ENCODE measurements at regions not wholly inside any gene's neighbourhood (a gene's known extent, or its start where the extent isn't known, plus 50 kb on each side); places are given as distances from the start of the nearest gene placed in this dataset.

DNA sequence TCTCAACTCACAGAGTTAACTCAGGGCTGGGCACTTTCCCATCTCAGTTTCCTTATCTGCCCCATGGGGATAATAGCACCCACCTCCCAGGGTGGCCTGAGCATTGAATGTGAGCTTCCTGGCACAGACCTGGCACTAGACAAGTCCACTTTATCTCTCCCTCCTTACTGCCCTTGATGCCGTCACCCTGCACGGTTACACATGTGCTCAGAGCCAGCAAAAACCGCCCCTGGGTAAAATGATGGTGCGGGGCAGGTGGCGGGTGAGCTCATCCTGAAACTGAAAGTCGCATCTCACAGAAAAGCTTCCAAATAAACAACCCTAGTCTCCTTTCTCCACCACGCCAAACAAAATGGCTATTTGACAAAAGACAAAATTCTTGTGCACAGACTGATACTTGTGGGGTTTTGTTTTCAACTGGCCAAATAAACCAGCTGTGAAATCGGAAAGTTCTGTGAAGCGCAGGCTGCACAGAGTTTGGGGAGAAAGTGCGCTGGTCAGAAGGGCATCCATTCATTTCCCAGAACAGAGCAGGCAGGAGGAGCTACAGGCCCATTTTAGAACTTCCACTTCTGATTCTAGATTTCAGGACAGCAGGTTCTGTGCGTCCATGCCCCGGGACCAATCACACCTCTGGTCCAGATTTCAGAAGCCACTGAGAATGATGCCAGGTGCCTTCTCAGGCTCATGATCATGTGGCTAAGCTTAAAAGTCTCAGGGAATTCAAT is 138.1 kb downstream of the SHANK2 start:
- in situ Hi-C loops (cut with MboI; ENCODE audit: low pct_ligation_motif_present in 1 of 4, low pct_unique_long_range_greater_than_20kb in 1 of 4, low sequenced_read_pairs in 3 of 4) = no loop called here
- no peaks in the 10 kb centered on the region for H3K27me3 ChIP-seq
- no peaks in the 10 kb centered on the region for H3K9me3 ChIP-seq
- no peaks in the 10 kb centered on the region for H3K36me3 ChIP-seq
- no peaks in the 10 kb centered on the region for H3K4me1 ChIP-seq
- H3K27ac ChIP-seq = no peak overlapping the region
- no peak overlapping the region for H3K4me3 ChIP-seq
- WGBS, 2 donors (ENCODE audit: low coverage in 1 of 2) = 75% methylated on average over 12 of the region's 12 CpGs; no CpG with 5 or more reads in 1 of the 2 donors
- no peak for TF ChIP-seq EP300 (IDR thresholded peaks at IDR 0.05; ENCODE audit: low read depth)
- no peak for TF ChIP-seq POLR2A (IDR thresholded peaks at IDR 0.05)
- no peak for TF ChIP-seq POLR2AphosphoS5 (IDR thresholded peaks at IDR 0.05)
- TF ChIP-seq, protein P1, sequence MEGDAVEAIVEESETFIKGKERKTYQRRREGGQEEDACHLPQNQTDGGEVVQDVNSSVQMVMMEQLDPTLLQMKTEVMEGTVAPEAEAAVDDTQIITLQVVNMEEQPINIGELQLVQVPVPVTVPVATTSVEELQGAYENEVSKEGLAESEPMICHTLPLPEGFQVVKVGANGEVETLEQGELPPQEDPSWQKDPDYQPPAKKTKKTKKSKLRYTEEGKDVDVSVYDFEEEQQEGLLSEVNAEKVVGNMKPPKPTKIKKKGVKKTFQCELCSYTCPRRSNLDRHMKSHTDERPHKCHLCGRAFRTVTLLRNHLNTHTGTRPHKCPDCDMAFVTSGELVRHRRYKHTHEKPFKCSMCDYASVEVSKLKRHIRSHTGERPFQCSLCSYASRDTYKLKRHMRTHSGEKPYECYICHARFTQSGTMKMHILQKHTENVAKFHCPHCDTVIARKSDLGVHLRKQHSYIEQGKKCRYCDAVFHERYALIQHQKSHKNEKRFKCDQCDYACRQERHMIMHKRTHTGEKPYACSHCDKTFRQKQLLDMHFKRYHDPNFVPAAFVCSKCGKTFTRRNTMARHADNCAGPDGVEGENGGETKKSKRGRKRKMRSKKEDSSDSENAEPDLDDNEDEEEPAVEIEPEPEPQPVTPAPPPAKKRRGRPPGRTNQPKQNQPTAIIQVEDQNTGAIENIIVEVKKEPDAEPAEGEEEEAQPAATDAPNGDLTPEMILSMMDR (IDR thresholded peaks at IDR 0.05) = no peak
- no peak for DNase-seq
- intact Hi-C loops (cut with DNase I; ENCODE audit: low total_unique reads) = no loop called here

DNA sequence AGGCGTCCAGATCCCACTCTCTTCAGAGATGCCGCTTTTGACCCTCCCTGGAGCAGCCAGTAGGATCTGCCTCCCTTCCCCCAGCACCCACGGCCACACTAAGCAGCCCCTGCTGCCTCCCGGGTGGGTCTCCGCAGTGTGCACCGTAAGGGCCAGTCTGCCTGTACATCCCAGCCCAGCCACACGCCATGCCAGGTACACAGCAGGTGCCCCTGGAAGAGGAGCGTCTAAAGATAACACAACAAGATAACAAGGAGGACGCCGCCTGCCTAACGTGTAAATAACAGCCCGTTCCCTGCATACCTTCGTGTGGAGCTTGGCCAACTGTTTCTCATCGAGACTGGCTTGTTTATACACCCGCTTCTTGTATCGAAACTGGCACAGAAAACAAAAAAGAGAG is 139.4 kb downstream of the SHANK2 start:
- Histone ChIP-seq H3K9me3 (no peaks in the 10 kb centered on the region), H3K27ac (no peak overlapping the region), H3K4me3 (no peak overlapping the region), H3K4me1 (no peaks in the 10 kb centered on the region), H3K36me3 (no peaks in the 10 kb centered on the region), H3K27me3 (no peaks in the 10 kb centered on the region)
- WGBS, 2 donors (ENCODE audit: low coverage in 1 of 2) = 70 to 80% methylated on average over 2 to 16 of the region's 16 CpGs
- intact Hi-C loops (cut with DNase I; ENCODE audit: low total_unique reads) (no loop called here), in situ Hi-C loops (cut with MboI; ENCODE audit: low pct_ligation_motif_present in 1 of 4, low pct_unique_long_range_greater_than_20kb in 1 of 4, low sequenced_read_pairs in 3 of 4) (no loop called here)
- TF ChIP-seq POLR2A (IDR thresholded peaks at IDR 0.05) = no peak
- TF ChIP-seq EP300 (IDR thresholded peaks at IDR 0.05; ENCODE audit: low read depth) = no peak
- TF ChIP-seq, protein P1 (IDR thresholded peaks at IDR 0.05) = no peak
- TF ChIP-seq POLR2AphosphoS5 (IDR thresholded peaks at IDR 0.05) = no peak
- no peak for DNase-seq

DNA sequence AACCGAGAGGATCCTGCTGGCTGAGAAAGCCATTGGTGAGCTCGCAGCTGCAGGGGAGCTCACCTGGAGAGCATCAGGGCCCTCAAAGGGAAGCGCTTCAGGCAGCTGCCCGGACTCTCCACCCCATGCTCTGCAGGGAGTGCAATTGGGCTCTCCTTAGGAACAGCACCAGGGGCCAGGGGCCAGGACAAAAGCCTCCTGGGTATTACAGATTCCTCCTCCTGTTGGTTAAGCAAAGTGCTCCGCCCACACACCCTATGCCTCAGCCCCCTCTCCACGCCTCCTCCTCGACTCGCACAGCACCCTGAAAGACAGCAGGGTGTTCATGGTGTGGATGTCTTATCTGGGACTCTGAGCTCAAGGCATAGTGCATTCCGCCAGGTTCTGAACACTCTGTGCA is 139.9 kb downstream of the SHANK2 start:
- DNase-seq = no peak
- no peak overlapping the region for H3K4me3 ChIP-seq
- TF ChIP-seq POLR2AphosphoS5 (IDR thresholded peaks at IDR 0.05) (no peak), EP300 (IDR thresholded peaks at IDR 0.05; ENCODE audit: low read depth) (no peak), POLR2A (IDR thresholded peaks at IDR 0.05) (no peak)
- TF ChIP-seq, protein P1 (IDR thresholded peaks at IDR 0.05) = no peak
- no peak overlapping the region for H3K27ac ChIP-seq
- H3K4me1 ChIP-seq = no peaks in the 10 kb centered on the region
- WGBS, 2 donors (ENCODE audit: low coverage in 1 of 2) = 72 to 75% methylated on average over 4 to 9 of the region's 9 CpGs
- no peaks in the 10 kb centered on the region for H3K27me3 ChIP-seq
- H3K36me3 ChIP-seq = no peaks in the 10 kb centered on the region
- in situ Hi-C loops (cut with MboI; ENCODE audit: low pct_ligation_motif_present in 1 of 4, low pct_unique_long_range_greater_than_20kb in 1 of 4, low sequenced_read_pairs in 3 of 4) = no loop called here
- intact Hi-C loops (cut with DNase I; ENCODE audit: low total_unique reads) = no loop called here
- H3K9me3 ChIP-seq = no peaks in the 10 kb centered on the region

DNA sequence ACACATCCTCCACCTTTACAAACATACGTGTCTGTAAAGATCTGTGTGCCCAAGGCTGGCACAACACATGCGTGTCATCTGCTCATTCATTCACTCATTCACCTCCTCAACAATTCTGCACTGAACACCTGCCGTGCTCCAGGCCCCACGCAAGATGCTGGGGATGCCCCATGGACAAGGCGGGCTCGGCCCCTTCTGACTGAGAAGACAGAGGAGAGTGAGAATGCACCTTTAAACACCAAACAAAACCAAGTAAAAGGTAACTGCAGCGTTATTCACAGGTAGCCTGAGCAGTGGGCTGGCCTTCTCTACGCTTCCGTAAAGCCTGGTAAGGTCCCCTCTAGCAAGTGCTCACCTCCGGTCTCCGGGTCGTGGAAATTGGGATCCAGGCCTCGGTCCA is 142.8 kb downstream of the SHANK2 start:
- TF ChIP-seq POLR2A (IDR thresholded peaks at IDR 0.05) (no peak), POLR2AphosphoS5 (IDR thresholded peaks at IDR 0.05) (no peak), EP300 (IDR thresholded peaks at IDR 0.05; ENCODE audit: low read depth) (no peak)
- TF ChIP-seq, protein P1 (IDR thresholded peaks at IDR 0.05) = no peak
- Histone ChIP-seq H3K36me3 (no peaks in the 10 kb centered on the region), H3K27me3 (no peaks in the 10 kb centered on the region), H3K4me3 (no peak overlapping the region), H3K27ac (no peak overlapping the region), H3K4me1 (no peaks in the 10 kb centered on the region), H3K9me3 (no peaks in the 10 kb centered on the region)
- 92% methylated on average over 13 of the region's 13 CpGs; no CpG with 5 or more reads in 1 of the 2 donors for WGBS, 2 donors (ENCODE audit: low coverage in 1 of 2)
- intact Hi-C loops (cut with DNase I; ENCODE audit: low total_unique reads) (no loop called here), in situ Hi-C loops (cut with MboI; ENCODE audit: low pct_ligation_motif_present in 1 of 4, low pct_unique_long_range_greater_than_20kb in 1 of 4, low sequenced_read_pairs in 3 of 4) (no loop called here)
- DNase-seq = no peak

Data from transverse colon (tissue), 4 donors.